22Rv1 (cell line): ENCODE measurements at regions not wholly inside any gene's neighbourhood (a gene's known extent, or its start where the extent isn't known, plus 50 kb on each side); places are given as distances from the start of the nearest gene placed in this dataset.

Experiments
- H3K27ac ChIP-seq: fragments of 450-650 bp; 2 replicates; pipeline ENCODE4 v1.5.1; 2017
- ZFX ChIP-seq: fragments of 450-650 bp; IDR thresholded peaks from 2 replicates; pipeline ENCODE4 v1.6.1; 2017; ENCODE audit warnings: antibody characterized with exemption, borderline replicate concordance
- TF ChIP-seq, protein P1 (sequence below): fragments of 450-650 bp; IDR thresholded peaks from 2 replicates; pipeline ENCODE4 v1.5.1; 2017; ENCODE audit warnings: mild to moderate bottlenecking

DNA sequence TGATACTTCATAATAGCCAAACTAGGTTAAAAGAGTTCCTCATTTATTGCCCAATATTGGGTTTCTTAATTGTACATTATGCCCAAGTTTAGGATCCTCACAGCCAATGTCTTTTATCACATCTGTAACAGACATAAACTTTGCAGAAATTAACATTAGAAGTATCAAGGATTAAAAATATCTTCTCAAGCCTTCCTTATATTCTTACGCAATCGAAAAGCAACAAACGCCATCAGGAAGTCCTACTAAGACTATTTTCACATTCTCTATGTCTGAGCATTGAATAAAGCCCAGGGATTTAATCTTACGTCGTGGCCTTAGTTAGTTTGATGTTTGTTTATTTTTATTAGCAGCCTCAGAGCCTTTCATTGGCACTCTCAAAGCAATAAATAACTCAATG lies 1660.4 kb upstream of the MIR17HG start:
- H3K27ac ChIP-seq = no peak overlapping the region
- TF ChIP-seq, protein P1, sequence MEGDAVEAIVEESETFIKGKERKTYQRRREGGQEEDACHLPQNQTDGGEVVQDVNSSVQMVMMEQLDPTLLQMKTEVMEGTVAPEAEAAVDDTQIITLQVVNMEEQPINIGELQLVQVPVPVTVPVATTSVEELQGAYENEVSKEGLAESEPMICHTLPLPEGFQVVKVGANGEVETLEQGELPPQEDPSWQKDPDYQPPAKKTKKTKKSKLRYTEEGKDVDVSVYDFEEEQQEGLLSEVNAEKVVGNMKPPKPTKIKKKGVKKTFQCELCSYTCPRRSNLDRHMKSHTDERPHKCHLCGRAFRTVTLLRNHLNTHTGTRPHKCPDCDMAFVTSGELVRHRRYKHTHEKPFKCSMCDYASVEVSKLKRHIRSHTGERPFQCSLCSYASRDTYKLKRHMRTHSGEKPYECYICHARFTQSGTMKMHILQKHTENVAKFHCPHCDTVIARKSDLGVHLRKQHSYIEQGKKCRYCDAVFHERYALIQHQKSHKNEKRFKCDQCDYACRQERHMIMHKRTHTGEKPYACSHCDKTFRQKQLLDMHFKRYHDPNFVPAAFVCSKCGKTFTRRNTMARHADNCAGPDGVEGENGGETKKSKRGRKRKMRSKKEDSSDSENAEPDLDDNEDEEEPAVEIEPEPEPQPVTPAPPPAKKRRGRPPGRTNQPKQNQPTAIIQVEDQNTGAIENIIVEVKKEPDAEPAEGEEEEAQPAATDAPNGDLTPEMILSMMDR = no peak
- TF ChIP-seq ZFX = no peak

DNA sequence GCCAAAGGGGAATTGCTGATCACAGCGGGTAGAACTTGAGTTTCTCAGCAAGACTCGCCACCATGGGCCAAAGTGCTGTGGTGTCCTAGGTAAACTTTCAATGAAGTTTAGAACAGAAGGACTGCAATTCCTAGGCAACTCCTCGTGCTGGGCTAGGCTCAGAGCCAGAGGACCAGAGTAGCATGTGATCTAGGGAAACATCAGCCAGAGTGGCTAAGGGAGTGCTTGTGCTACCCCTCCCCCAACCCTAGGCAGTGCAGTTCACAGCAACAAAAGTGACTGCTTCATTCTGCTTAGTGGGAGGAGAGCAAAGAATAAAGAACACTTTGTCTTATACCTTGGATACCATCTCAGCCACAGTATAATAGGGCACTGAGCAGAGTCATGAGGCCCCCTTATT lies 1658.6 kb upstream of the MIR17HG start:
- no peak for TF ChIP-seq ZFX
- TF ChIP-seq, protein P1 = no peak
- no peak overlapping the region for H3K27ac ChIP-seq

DNA sequence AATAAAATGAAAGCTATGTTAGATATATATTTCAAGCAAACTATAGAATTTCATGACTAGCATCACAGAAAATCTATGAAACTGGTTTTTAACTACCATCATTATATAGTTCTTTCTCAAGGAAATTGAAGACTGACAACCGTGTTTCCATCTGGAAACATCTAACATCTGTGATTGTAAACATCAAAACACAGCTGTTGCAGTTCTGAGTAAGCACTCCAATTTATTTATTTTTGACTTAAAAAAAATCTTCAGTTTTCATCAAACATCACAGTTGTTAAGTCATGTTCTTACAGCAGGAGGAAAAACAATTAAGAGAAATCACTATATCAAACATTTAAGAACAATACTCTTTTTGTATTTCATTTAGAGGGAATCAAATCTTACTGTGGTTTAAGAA lies 1653.0 kb upstream of the MIR17HG start:
- no peak overlapping the region for H3K27ac ChIP-seq
- TF ChIP-seq, protein P1 = no peak
- no peak for TF ChIP-seq ZFX

DNA sequence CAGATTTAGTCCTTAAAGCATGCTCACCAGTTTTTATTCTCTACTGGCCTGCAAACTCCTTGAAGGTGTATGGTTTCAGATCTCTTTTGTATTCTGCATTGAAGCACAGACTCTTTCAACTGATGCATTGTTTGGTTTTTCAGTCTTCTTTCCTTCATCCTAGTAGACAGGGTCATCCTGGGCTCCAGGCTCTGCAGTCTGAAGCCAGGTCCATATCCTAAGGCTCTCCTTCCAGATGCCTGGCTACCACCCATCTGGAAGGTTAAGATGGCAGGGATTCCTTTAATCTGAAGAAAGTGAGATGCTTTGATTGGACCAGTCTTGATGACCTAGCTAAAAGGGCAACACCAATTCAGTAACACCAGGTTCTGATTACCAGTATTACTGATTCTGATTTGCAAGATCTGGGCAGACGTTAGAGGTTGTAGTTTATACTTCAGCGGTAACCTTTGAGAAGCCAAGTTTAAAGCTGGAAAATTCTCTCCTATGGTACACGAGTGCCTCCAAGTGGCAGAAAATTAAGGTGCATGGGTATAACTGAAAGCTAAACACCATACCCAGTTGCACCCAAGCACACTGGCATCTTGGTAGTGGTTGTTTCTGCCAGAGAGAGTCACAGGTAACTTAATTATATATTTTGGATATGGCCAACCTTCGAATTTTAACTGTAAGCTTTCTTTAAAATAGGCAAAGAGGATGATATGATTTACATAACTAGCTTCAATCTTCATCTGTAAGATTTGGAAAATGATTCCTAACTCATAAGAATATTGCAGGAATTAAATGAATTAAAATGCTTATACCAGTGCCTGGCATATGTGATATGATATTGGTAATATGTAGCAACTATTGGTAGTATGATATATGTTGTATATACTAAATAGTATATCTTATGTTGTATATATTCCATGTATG lies 1651.9 kb upstream of the MIR17HG start:
- no peak for TF ChIP-seq ZFX
- TF ChIP-seq, protein P1 = peak; percentile 88

GRCh38 chr13:89701913-89702312 lies 1645.6 kb upstream of the MIR17HG start:
- TF ChIP-seq ZFX = no peak
- TF ChIP-seq, protein P1 = no peak
- H3K27ac ChIP-seq = no peak overlapping the region

More for the DNA sequence above, 1651.9 kb upstream of the MIR17HG start:
- no peak overlapping the region for H3K27ac ChIP-seq

GRCh38 chr13:89704040-89704439 lies 1643.4 kb upstream of the MIR17HG start:
- TF ChIP-seq ZFX = no peak
- TF ChIP-seq, protein P1 = no peak

DNA sequence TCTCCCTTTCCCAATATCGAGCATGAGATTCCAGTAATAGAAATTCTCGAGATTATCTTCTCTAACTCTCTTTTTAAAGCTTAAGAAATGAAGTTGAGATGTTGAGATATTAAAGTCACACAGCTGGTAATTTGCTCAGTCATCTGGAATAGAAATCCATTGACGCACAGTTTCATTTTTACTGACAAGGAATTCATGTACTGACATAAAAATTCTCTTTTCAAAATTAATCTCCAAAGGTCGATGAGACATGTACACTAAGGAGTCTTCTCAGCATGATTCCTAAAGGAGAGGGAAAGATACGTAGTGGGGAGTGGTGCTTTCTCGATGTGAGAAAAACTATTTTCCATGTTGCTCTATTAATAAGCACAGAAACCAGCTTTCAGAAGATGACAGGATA lies 1639.5 kb upstream of the MIR17HG start:
- TF ChIP-seq, protein P1 = no peak
- no peak for TF ChIP-seq ZFX
- no peak overlapping the region for H3K27ac ChIP-seq

More at GRCh38 chr13:89704040-89704439, 1643.4 kb upstream of the MIR17HG start:
- H3K27ac ChIP-seq = no peak overlapping the region
